ENCODE measurements at regions not wholly inside any gene's neighbourhood (a gene's known extent, or its start where the extent isn't known, plus 50 kb on each side); places are given as distances from the start of the nearest gene placed in this dataset.
"Not testable (repeated sequence)": the region's sequence is repeated elsewhere in the genome, so short reads cannot be mapped to it uniquely, and the experiment has no call there.

GRCh38 chr14:30069536-30069935 lies 141.9 kb upstream of the PRKD1 start:
- Histone ChIP-seq H3K27me3 (no peaks in the 10 kb centered on the region), H3K4me1 (ENCODE audit: low read depth) (no peaks in the 10 kb centered on the region), H3K36me3 (no peaks in the 10 kb centered on the region), H3K9me3 (ENCODE audit: low read depth) (no peaks in the 10 kb centered on the region), H3K27ac (no peak overlapping the region), H3K4me3 (no peak overlapping the region)
- DNase-seq (ENCODE audit: low read depth in 1 of 2, low spot score in 1 of 2), result peak in 1 of 2 donors; percentile 21
- TF ChIP-seq CTCF (IDR thresholded peaks at IDR 0.05; ENCODE audit: low read depth, low read length), result no peak

GRCh38 chr14:30072454-30072853 lies 144.8 kb upstream of the PRKD1 start:
- H3K36me3 ChIP-seq; H3K4me1 ChIP-seq (ENCODE audit: low read depth); DNase-seq (ENCODE audit: low read depth in 1 of 2, low spot score in 1 of 2); H3K27me3 ChIP-seq; H3K27ac ChIP-seq; H3K4me3 ChIP-seq; H3K9me3 ChIP-seq (ENCODE audit: low read depth): not testable (repeated sequence)

GRCh38 chr14:30077946-30078345 lies 150.3 kb upstream of the PRKD1 start:
- H3K4me1 ChIP-seq (ENCODE audit: low read depth), result no peaks in the 10 kb centered on the region
- no peak overlapping the region for H3K27ac ChIP-seq
- no peak for DNase-seq (ENCODE audit: low read depth in 1 of 2, low spot score in 1 of 2)
- no peak overlapping the region for H3K4me3 ChIP-seq
- no peaks in the 10 kb centered on the region for H3K27me3 ChIP-seq
- no peak for TF ChIP-seq CTCF (IDR thresholded peaks at IDR 0.05; ENCODE audit: low read depth, low read length)
- no peaks in the 10 kb centered on the region for H3K36me3 ChIP-seq
- no peaks in the 10 kb centered on the region for H3K9me3 ChIP-seq (ENCODE audit: low read depth)

GRCh38 chr14:30078811-30079402 lies 151.3 kb upstream of the PRKD1 start:
- Histone ChIP-seq H3K27ac (no peak overlapping the region), H3K9me3 (ENCODE audit: low read depth) (no peaks in the 10 kb centered on the region), H3K4me3 (no peak overlapping the region), H3K4me1 (ENCODE audit: low read depth) (no peaks in the 10 kb centered on the region), H3K27me3 (no peaks in the 10 kb centered on the region), H3K36me3 (no peaks in the 10 kb centered on the region)
- no peak for DNase-seq (ENCODE audit: low read depth in 1 of 2, low spot score in 1 of 2)
- TF ChIP-seq CTCF (IDR thresholded peaks at IDR 0.05; ENCODE audit: low read depth, low read length), result no peak

- no peaks in the 10 kb centered on the region for H3K36me3 ChIP-seq
- H3K27me3 ChIP-seq, result no peaks in the 10 kb centered on the region
- no peak overlapping the region for H3K4me3 ChIP-seq
- DNase-seq (ENCODE audit: low read depth in 1 of 2, low spot score in 1 of 2), result no peak
- H3K4me1 ChIP-seq (ENCODE audit: low read depth), result no peaks in the 10 kb centered on the region
- no peak overlapping the region for H3K27ac ChIP-seq
- TF ChIP-seq CTCF (IDR thresholded peaks at IDR 0.05; ENCODE audit: low read depth, low read length), result no peak
- H3K9me3 ChIP-seq (ENCODE audit: low read depth), result no peaks in the 10 kb centered on the region
Measured at GRCh38 chr14:30082486-30082885, 154.8 kb upstream of the PRKD1 start.

GRCh38 chr14:30084811-30085210 lies 157.2 kb upstream of the PRKD1 start:
- no peak overlapping the region for H3K27ac ChIP-seq
- H3K4me1 ChIP-seq (ENCODE audit: low read depth), result no peaks in the 10 kb centered on the region
- no peaks in the 10 kb centered on the region for H3K27me3 ChIP-seq
- no peaks in the 10 kb centered on the region for H3K9me3 ChIP-seq (ENCODE audit: low read depth)
- H3K4me3 ChIP-seq, result no peak overlapping the region
- no peak for DNase-seq (ENCODE audit: low read depth in 1 of 2, low spot score in 1 of 2)
- no peak for TF ChIP-seq CTCF (IDR thresholded peaks at IDR 0.05; ENCODE audit: low read depth, low read length)
- no peaks in the 10 kb centered on the region for H3K36me3 ChIP-seq
